ENCODE measurements at regions not wholly inside any gene's neighbourhood (a gene's known extent, or its start where the extent isn't known, plus 50 kb on each side); places are given as distances from the start of the nearest gene placed in this dataset.
"Not testable (repeated sequence)": the region's sequence is repeated elsewhere in the genome, so short reads cannot be mapped to it uniquely, and the experiment has no call there.

- H3K9me3 Mint-ChIP-seq = peaks cover 3% of the 10 kb centered on the region
- H3K4me1 Mint-ChIP-seq = peaks cover 7% of the 10 kb centered on the region
- peaks cover 20% of the 10 kb centered on the region for H3K27me3 Mint-ChIP-seq
- no peaks in the 10 kb centered on the region for H3K36me3 Mint-ChIP-seq (ENCODE audit: low read depth)
- ATAC-seq (replicated peaks) = no peak
- no peak overlapping the region for H3K27ac Mint-ChIP-seq
- no peak overlapping the region for H3K4me3 Mint-ChIP-seq
Observed at GRCh38 chr16:85227084-85227945, 115.0 kb upstream of the CIBAR2 start.

GRCh38 chr16:85227946-85228862, 115.9 kb upstream of the CIBAR2 start:
- Mint-ChIP-seq H3K27me3 (peaks cover 22% of the 10 kb centered on the region), H3K27ac (no peak overlapping the region), H3K4me1 (peaks cover 7% of the 10 kb centered on the region), H3K9me3 (peaks cover 3% of the 10 kb centered on the region), H3K4me3 (no peak overlapping the region), H3K36me3 (ENCODE audit: low read depth) (no peaks in the 10 kb centered on the region)
- no peak for ATAC-seq (replicated peaks)

GRCh38 chr16:85228970-85229430, 116.7 kb upstream of the CIBAR2 start:
- Mint-ChIP-seq H3K4me1 (peaks cover 7% of the 10 kb centered on the region), H3K9me3 (peaks cover 3% of the 10 kb centered on the region), H3K27ac (no peak overlapping the region), H3K27me3 (peaks cover 26% of the 10 kb centered on the region), H3K36me3 (ENCODE audit: low read depth) (no peaks in the 10 kb centered on the region), H3K4me3 (no peak overlapping the region)
- ATAC-seq (replicated peaks) = no peak

GRCh38 chr16:85229869-85230462, 117.7 kb upstream of the CIBAR2 start:
- Mint-ChIP-seq H3K4me1 (peaks cover 7% of the 10 kb centered on the region), H3K27me3 (peaks cover 30% of the 10 kb centered on the region)

GRCh38 chr16:85230764-85231383, 118.6 kb upstream of the CIBAR2 start:
- not testable (repeated sequence) for H3K9me3 Mint-ChIP-seq; H3K27ac Mint-ChIP-seq; H3K4me1 Mint-ChIP-seq; ATAC-seq (replicated peaks); H3K4me3 Mint-ChIP-seq; H3K36me3 Mint-ChIP-seq (ENCODE audit: low read depth)
- H3K27me3 Mint-ChIP-seq = peaks cover 30% of the 10 kb centered on the region

More at GRCh38 chr16:85229869-85230462, 117.7 kb upstream of the CIBAR2 start:
- Mint-ChIP-seq H3K4me3 (no peak overlapping the region), H3K9me3 (peaks cover 3% of the 10 kb centered on the region), H3K27ac (no peak overlapping the region), H3K36me3 (ENCODE audit: low read depth) (no peaks in the 10 kb centered on the region)
- ATAC-seq (replicated peaks) = no peak

GRCh38 chr16:85231959-85232358, 119.7 kb upstream of the CIBAR2 start:
- Mint-ChIP-seq H3K27me3 (peaks cover 38% of the 10 kb centered on the region), H3K27ac (no peak overlapping the region), H3K4me1 (peaks cover 7% of the 10 kb centered on the region), H3K4me3 (no peak overlapping the region), H3K36me3 (ENCODE audit: low read depth) (no peaks in the 10 kb centered on the region), H3K9me3 (peaks cover 3% of the 10 kb centered on the region)
- ATAC-seq (replicated peaks) = no peak

GRCh38 chr16:85232369-85233142, 120.3 kb upstream of the CIBAR2 start:
- H3K4me3 Mint-ChIP-seq = no peak overlapping the region
- peaks cover 7% of the 10 kb centered on the region for H3K4me1 Mint-ChIP-seq
- no peak for ATAC-seq (replicated peaks)
- H3K27me3 Mint-ChIP-seq = peaks cover 33% of the 10 kb centered on the region
- H3K9me3 Mint-ChIP-seq = peaks cover 3% of the 10 kb centered on the region
- no peaks in the 10 kb centered on the region for H3K36me3 Mint-ChIP-seq (ENCODE audit: low read depth)
- H3K27ac Mint-ChIP-seq = no peak overlapping the region

GRCh38 chr16:85233516-85233915, 121.2 kb upstream of the CIBAR2 start:
- H3K9me3 Mint-ChIP-seq = peaks cover 3% of the 10 kb centered on the region
- no peaks in the 10 kb centered on the region for H3K36me3 Mint-ChIP-seq (ENCODE audit: low read depth)
- H3K27me3 Mint-ChIP-seq = peaks cover 33% of the 10 kb centered on the region
- H3K27ac Mint-ChIP-seq = no peak overlapping the region
- no peak for ATAC-seq (replicated peaks)
- H3K4me1 Mint-ChIP-seq = peaks cover 7% of the 10 kb centered on the region
- H3K4me3 Mint-ChIP-seq = no peak overlapping the region

GRCh38 chr16:85234310-85235204, 122.3 kb upstream of the CIBAR2 start:
- H3K4me1 Mint-ChIP-seq = peaks cover 7% of the 10 kb centered on the region
- peaks cover 32% of the 10 kb centered on the region for H3K27me3 Mint-ChIP-seq
- no peak overlapping the region for H3K4me3 Mint-ChIP-seq
- H3K27ac Mint-ChIP-seq = no peak overlapping the region
- H3K36me3 Mint-ChIP-seq (ENCODE audit: low read depth) = no peaks in the 10 kb centered on the region
- peaks cover 3% of the 10 kb centered on the region for H3K9me3 Mint-ChIP-seq
- no peak for ATAC-seq (replicated peaks)

GRCh38 chr16:85235991-85236817, 123.9 kb upstream of the CIBAR2 start:
- Mint-ChIP-seq H3K4me3 (no peak overlapping the region), H3K27me3 (peaks cover 24% of the 10 kb centered on the region), H3K4me1 (peaks cover 1% of the 10 kb centered on the region), H3K27ac (no peak overlapping the region), H3K36me3 (ENCODE audit: low read depth) (no peaks in the 10 kb centered on the region), H3K9me3 (no peaks in the 10 kb centered on the region)
- no peak for ATAC-seq (replicated peaks)

- Mint-ChIP-seq H3K27me3 (peaks cover 22% of the 10 kb centered on the region), H3K36me3 (ENCODE audit: low read depth) (no peaks in the 10 kb centered on the region)
- no peak for ATAC-seq (replicated peaks)
Observed at GRCh38 chr16:85236818-85237150, 124.5 kb upstream of the CIBAR2 start.

GRCh38 chr16:85237817-85238216, 125.5 kb upstream of the CIBAR2 start:
- no peak for ATAC-seq (replicated peaks)

More at GRCh38 chr16:85236818-85237150, 124.5 kb upstream of the CIBAR2 start:
- Mint-ChIP-seq H3K27ac (no peak overlapping the region), H3K9me3 (no peaks in the 10 kb centered on the region), H3K4me1 (no peaks in the 10 kb centered on the region), H3K4me3 (no peak overlapping the region)

More at GRCh38 chr16:85237817-85238216, 125.5 kb upstream of the CIBAR2 start:
- Mint-ChIP-seq H3K27me3 (peaks cover 22% of the 10 kb centered on the region), H3K36me3 (ENCODE audit: low read depth) (no peaks in the 10 kb centered on the region), H3K27ac (no peak overlapping the region), H3K4me1 (no peaks in the 10 kb centered on the region), H3K9me3 (no peaks in the 10 kb centered on the region), H3K4me3 (no peak overlapping the region)
